Colonic mucosa (tissue), 4 donors: ENCODE measurements at regions not wholly inside any gene's neighbourhood (a gene's known extent, or its start where the extent isn't known, plus 50 kb on each side); places are given as distances from the start of the nearest gene placed in this dataset.

Experiments used
- DNase-seq: peaks from one replicate; pipeline ENCODE4 v3.0.0-alpha.2; 2020
- H3K27ac ChIP-seq: fragments of 200-600 bp; one replicate; pipeline ENCODE4 v1.8.0; 2021
- H3K27me3 ChIP-seq: fragments of 200-600 bp; one replicate; pipeline ENCODE4 v1.8.0; 2021
- H3K36me3 ChIP-seq: fragments of 200-600 bp; one replicate; pipeline ENCODE4 v1.8.0; 2021
- H3K4me1 ChIP-seq: fragments of 200-600 bp; one replicate; pipeline ENCODE4 v1.8.0; 2021; ENCODE audit warnings: mild to moderate bottlenecking
- H3K4me3 ChIP-seq: fragments of 200-600 bp; one replicate; pipeline ENCODE4 v1.8.0; 2021
- H3K9ac ChIP-seq, 2 donors: one replicate each; pipeline ENCODE4 v1.7.0; 2013; ENCODE audit warnings: control low read depth in 2 of 2, low read depth in 2 of 2, low read length in 2 of 2
- H3K9me3 ChIP-seq: fragments of 200-600 bp; one replicate; pipeline ENCODE4 v1.8.0; 2021
- CTCF ChIP-seq: fragments of 200-600 bp; IDR thresholded peaks from one replicate; pipeline ENCODE4 v1.8.0; 2022; ENCODE audit warnings: antibody characterized with exemption, mild to moderate bottlenecking
- intact Hi-C: fragments of 100-400 bp; cut with DNase I; formaldehyde crosslinking; loops from one replicate; pipeline ENCODE4 v1.14.1; 2022
- donor health status: healthy.
- donor health status: DM: no; HTN: no; CAD: no.
- donor health status: DM: no; HTN: no; CAD: no.

GRCh38 chr1:90174246-90174645 is 179.3 kb downstream of the ZNF326 start:
- no peaks in the 10 kb centered on the region for H3K4me1 ChIP-seq
- intact Hi-C loops, result no loop called here
- TF ChIP-seq CTCF, result no peak
- no peaks in the 10 kb centered on the region for H3K27me3 ChIP-seq
- no peak for DNase-seq
- no peaks in the 10 kb centered on the region for H3K9me3 ChIP-seq
- no peaks in the 10 kb centered on the region for H3K36me3 ChIP-seq
- H3K27ac ChIP-seq, result no peak overlapping the region
- H3K4me3 ChIP-seq, result no peak overlapping the region
- no peak overlapping the region for H3K9ac ChIP-seq

DNA sequence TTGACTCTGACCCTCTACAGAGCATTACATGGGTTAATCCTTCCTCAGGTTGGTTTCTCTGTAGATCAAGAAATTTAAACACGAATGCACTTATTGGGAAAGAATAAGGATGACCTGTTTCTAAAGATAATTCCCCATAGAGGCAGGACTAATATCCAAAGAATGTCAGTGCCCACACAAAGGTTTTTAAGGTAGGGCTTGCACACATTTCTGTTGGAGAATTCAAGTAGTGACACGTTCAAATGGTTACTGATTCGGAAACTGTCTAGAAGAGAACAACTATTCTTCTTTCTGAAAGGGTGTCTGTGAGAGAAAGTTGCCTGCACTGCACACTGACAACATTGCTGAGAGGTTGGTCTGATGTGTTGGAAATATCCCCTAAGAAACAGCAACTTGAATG is 167.3 kb downstream of the ZNF326 start:
- Histone ChIP-seq H3K9me3 (no peaks in the 10 kb centered on the region), H3K27ac (no peak overlapping the region), H3K4me3 (no peak overlapping the region), H3K27me3 (no peaks in the 10 kb centered on the region), H3K36me3 (no peaks in the 10 kb centered on the region), H3K9ac (no peak overlapping the region), H3K4me1 (no peaks in the 10 kb centered on the region)
- no peak for DNase-seq
- intact Hi-C loops, result no loop called here
- no peak for TF ChIP-seq CTCF

DNA sequence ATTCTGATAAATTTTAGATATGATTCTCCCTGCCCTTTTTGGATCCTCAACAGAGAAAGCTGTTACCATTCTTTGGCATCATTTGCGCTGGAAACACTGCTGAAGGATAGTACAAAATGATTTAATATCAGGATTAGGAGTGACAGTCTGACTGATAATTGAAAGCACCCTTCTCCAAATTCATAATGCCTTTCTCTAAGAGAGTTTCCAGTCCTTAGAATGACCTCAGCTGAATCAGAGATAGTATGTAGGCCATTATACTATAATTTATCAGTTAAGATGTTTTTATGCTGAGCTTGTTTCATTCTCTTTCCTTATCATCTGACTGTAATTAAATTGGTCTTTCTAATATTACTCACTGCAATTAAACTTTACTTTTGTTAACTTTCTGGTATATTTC is 166.7 kb downstream of the ZNF326 start:
- intact Hi-C loops, result no loop called here
- no peak for TF ChIP-seq CTCF
- Histone ChIP-seq H3K9ac (no peak overlapping the region), H3K4me3 (no peak overlapping the region), H3K36me3 (no peaks in the 10 kb centered on the region), H3K27me3 (no peaks in the 10 kb centered on the region), H3K4me1 (no peaks in the 10 kb centered on the region), H3K9me3 (no peaks in the 10 kb centered on the region), H3K27ac (no peak overlapping the region)
- DNase-seq, result no peak

DNA sequence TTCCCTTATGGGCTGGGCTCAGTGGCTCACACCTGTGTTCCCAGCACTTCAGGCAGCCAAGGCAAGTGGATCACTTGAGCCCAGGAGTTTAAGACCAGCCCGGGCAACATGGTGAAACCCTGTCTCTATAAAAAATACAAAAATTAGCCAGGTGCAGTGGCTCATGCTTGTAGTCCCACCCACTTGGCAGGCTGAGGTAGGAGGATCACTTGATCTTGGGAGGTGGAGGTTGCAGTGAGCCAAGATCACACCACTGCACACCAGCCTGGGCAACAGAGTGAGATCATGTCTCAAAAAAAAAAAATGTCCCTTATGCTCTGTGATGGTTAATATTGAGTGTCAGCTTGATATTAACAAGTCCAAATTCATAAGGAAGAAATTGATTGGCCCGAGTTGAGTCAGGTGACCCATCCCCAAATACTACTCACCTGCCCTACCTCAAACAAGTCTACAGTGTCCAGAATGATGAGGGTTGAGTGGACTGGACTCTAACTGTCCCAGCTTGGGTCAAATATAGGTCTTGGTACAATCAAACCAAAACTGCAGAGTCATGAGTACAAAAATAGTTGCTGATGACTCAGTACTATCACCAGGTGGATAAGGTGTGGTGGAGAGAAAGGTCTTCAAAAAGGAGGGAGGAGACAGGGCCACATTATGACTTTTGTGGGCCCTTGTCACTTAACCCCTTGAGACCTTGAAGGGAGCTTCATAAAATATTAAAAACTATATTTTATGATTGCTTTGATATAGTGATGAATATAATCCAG is 161.0 kb downstream of the ZNF326 start:
- H3K9me3 ChIP-seq, result no peaks in the 10 kb centered on the region
- TF ChIP-seq CTCF, result no peak
- no peak overlapping the region for H3K27ac ChIP-seq
- no peaks in the 10 kb centered on the region for H3K27me3 ChIP-seq
- H3K36me3 ChIP-seq, result no peaks in the 10 kb centered on the region
- H3K9ac ChIP-seq, result no peak overlapping the region
- no peak for DNase-seq
- H3K4me1 ChIP-seq, result no peaks in the 10 kb centered on the region
- intact Hi-C loops, result no loop called here
- H3K4me3 ChIP-seq, result no peak overlapping the region

- Histone ChIP-seq H3K27ac (no peak overlapping the region), H3K4me1 (no peaks in the 10 kb centered on the region), H3K4me3 (no peak overlapping the region), H3K9ac (no peak overlapping the region), H3K9me3 (no peaks in the 10 kb centered on the region), H3K36me3 (no peaks in the 10 kb centered on the region), H3K27me3 (no peaks in the 10 kb centered on the region)
- DNase-seq, result peak; percentile 21
- intact Hi-C loops, result no loop called here
- no peak for TF ChIP-seq CTCF
Measured at GRCh38 chr1:90154711-90155110, 159.8 kb downstream of the ZNF326 start.
